GM18502 (cell line): ENCODE measurements at regions not wholly inside any gene's neighbourhood (a gene's known extent, or its start where the extent isn't known, plus 50 kb on each side); places are given as distances from the start of the nearest gene placed in this dataset.
A peak's percentile ranks its signal among the peaks of the same experiment; 100 is the strongest.

Experiments
- ATAC-seq: cut with Tn5 transposase; IDR thresholded peaks from one replicate; pipeline ENCODE4 v1.9.1; 2021; ENCODE audit warnings: mild to moderate bottlenecking; ENCODE audit not compliant: unreplicated experiment, poor library complexity

- ATAC-seq = no peak
Measured at GRCh38 chr3:72544239-72544638, 304.0 kb downstream of the SHQ1 start.

DNA sequence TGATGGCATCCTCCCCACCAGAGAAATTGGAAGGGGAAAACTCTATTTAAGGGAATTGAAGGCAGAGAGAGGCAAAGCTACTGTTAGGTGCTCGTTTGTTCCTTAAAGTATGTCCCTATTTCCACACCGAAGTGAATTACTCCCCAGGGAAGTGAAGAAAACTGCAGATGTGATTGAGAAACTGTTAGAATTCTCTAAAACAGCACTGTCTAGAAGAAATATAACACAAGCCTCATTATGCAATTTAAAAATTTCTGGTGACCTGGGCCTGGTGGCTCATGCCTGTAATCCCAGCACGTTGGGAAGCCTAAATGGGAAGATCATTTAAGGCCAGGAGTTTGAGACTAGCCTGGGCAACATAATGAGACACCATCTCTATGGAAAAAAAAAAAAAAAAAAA, 305.0 kb downstream of the SHQ1 start:
- no peak for ATAC-seq

- no peak for ATAC-seq
Measured at GRCh38 chr3:72542781-72543180, 305.5 kb downstream of the SHQ1 start.

DNA sequence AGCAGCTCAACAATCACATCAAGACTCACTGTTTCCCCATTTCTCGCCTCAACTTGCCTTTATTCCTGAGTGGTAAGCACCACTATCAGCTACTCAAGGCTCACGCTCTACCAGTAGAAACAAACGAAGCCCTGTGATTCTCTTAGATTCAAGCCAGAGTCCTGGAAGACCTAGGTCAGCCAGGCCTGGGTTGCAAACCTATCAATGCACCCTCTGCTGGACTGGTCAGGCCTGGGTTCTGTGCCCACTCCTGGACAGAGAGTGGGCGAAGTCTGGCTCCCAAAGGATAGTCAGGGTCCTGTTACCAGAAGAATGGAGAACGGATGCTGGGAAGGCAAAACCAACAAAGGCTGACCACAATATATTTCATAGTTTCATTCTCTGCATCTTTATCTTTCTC, 308.4 kb downstream of the SHQ1 start:
- ATAC-seq = no peak

DNA sequence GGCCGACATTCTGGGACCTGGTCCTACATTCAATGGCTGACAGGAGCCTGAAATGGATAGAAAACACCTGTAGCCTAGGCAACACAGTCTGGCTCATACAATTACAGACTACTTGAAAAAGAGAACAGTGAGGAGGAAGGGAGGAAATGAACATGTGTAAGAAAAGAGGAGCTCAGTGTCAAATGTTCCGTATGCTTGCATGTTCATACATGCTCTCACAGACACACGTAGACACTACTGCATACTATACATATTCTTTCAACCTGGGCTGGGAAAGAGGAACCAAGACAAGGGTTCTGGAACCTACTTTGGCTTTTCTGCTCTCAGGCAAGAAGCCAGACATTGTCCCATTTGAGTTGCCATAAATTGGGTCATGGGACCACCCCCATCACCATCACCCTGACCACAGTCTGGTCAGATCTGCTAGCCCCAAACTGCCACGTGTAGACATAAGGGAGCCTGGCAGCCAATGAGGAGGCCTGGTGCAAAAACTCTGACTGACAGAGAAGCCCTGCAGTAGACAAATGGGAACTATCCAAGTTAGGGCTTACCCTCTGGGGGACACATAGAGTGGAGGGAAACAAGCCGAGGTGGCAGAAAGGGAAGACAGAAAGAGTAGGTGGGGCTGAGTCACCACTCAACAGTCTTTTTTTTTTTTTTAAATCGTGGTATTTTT, 310.0 kb downstream of the SHQ1 start:
- peak; percentile 63 for ATAC-seq

DNA sequence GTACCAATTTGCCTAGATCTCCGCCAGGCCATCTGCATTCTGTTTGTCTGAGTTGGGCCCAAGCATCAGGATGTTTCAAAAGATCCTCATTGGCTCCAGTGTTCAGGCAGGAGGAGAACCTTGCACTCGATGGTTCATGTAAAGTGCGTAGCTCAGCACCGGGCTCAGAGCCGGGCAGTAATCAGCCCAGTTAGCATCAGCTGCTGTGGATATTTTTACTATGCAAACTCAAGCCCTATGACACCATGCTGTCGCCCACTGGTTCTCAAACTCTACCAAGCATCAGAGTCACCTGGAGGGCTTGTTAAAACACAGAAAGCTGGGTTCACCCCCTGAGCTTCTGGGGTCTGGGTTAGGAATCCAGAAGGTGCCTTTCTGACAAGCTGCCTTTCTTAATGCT, 310.8 kb downstream of the SHQ1 start:
- no peak for ATAC-seq

GRCh38 chr3:72536878-72537267, 311.4 kb downstream of the SHQ1 start:
- no peak for ATAC-seq

DNA sequence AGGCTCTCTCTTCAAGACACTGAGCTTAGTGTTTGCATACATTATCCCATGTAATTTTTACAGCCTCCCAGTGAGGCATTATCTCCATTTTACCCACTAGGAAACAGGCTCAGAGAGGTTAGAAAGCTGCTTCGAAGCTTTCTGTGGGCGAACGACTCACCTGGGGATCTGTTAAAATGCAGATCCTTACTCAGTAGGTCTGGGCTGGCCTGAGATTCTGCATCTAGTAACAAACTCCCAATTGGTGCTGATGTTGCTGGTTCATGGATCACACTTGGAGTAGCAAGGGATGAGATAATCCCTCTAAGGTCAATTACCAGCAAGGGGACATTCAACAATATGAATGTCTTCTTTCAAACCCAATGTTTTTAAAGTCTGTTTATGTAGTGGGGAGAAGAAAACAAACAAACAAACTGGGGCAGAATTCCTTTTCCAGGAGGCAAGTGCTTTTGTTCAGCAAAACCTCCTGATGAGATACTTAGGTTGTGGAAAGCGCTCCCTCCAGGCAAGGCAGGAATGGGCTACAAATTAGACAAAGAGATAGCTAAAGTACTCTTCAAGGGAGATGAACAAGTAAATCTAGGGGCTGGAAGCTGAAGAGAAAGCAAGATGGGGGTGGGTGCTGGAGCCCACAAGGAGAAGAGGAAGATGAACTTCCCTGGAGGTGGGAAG, 311.9 kb downstream of the SHQ1 start:
- ATAC-seq = no peak

DNA sequence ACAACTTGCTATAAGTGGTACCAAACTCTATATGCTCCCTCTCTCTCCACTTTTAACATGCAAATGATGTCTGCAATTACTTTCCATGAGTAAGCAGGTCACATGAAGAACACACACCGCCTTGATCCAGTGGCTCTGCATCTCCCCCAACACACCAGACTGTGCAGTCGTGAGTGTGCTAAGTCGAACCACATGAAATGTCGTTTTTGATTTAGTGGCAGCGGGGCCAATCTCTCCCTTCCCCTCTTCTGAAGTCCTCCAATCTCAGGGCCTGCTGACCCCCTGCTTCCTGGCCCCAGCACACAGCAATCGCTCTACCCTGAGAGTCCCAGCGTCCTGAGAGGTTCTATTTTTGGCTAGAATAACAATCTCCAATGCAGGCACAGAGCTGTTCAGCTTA, 312.5 kb downstream of the SHQ1 start:
- ATAC-seq = no peak

DNA sequence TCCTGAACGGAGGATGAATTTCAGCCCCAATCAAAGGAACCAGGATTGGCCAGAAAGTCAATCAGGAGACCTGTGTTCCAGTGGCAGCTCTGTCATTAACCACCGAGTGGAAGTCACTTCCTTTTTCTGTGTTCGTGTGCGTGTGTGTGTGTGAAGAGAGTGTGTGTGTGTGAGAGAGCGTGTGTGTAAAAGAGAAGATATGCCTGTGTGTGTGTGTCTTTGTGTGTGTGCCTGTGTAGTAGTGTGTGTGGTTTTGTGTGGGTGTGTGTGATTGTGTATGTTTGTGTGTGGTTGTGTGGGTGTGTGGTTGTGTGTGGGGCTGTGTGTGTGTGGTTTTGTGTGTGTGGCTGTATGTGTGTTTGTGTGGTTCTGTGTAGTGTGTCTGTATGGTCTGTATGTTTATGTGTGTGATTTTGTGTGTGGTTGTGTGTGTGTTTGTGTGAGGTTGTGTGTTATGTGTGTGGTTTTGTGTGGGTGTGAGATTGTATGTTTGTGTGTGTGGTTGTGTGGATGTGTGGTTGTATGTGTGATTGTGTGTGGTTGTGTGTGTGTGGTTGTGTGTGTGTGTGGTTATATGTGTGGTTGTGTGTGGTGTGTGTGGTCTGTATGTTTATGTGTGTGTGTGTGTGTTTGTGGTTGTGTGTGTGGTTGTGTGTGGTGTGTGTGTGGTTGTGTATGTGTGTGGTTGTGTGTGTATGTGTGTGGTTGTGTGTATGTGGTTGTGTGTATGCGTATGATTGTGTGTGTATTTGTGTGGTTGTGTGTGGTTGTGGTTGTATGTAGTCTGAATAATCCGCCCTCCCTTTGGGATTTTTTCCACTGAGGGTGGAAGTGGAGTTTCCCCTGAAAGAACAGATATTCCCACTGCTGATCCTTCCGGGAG, 314.4 kb downstream of the SHQ1 start:
- no peak for ATAC-seq

- ATAC-seq = no peak
Measured at GRCh38 chr3:72530426-72530825, 317.8 kb downstream of the SHQ1 start.

DNA sequence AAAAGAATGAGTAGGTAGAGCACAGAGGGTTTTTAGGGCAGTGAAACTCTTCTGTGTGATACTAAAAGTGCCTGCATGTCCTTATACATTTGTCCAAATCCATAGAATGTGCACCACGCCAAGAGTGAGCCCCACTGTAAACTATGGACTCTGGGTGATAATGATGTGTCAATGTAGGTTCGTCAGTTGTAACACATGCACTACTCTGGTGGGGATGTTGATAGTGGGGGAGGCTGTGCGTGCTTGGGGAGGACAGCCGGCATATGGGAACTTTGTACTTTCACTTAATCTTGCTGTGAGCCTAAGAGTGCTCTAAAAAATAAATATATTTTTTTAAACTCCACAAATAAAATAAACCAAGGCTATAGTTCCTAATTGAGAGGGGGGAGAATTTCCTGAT, 319.2 kb downstream of the SHQ1 start:
- no peak for ATAC-seq

DNA sequence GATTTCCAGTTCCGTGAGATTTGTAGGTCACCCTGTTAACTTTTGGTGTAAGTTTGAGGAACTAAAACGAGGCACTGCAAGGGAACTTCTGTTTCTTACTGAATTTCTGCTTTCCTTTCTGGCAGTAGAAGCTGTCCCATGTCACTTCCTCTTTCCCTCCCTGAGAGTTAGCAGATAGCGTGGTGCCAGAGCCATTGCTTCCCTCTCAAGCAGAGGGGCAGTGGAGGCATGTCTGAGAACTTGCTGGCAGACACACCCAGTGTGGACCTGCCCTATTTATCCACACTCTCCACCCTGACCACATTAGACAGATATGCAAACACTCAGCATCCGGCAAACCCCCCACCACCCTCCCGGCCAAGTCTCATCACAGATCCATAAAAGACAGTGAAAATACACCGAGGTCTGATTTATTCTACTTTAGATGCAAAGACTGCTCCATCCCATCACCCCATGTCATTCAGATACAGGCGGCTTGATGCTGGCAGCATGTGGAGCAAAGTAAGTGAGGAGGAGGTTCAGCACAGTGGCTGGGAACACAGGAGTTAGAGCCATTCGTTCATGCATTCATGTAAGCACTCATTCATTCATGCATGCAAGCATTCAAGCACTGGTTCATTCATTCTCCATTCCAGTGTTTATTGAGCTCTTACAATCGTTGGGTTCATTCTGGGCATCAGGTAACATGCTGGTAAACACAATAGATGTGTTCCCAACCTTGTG, 324.7 kb downstream of the SHQ1 start:
- peak; percentile 89 for ATAC-seq

DNA sequence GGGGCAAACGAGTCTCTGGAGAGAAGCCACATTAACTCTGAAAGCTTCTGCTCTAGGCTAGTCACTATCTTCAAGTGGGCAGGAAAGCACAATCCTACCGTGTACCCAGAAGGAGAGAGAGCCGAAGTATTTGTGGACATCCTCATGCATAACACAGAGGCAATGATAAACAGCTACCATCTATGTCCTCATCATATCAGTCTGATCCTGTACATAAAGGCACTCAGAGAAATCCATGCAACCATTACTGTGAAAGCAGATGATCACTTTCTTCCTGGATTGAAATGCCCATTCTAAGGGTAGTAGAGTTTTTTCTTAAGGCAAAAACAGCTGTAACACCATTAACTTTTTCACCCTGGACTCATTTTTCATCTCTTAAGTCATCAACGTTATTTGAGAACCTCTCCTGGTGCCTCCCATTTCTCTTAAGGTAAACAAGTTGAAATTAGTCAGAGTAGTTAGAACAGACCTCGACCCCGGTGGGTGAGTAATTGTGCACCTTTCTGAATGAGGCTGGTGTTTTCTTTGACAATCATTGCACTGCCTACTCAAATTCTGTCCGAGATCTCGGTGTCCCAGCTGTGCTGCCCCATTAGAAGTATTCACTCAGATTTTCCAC, 327.4 kb downstream of the SHQ1 start:
- peak; percentile 59 for ATAC-seq

DNA sequence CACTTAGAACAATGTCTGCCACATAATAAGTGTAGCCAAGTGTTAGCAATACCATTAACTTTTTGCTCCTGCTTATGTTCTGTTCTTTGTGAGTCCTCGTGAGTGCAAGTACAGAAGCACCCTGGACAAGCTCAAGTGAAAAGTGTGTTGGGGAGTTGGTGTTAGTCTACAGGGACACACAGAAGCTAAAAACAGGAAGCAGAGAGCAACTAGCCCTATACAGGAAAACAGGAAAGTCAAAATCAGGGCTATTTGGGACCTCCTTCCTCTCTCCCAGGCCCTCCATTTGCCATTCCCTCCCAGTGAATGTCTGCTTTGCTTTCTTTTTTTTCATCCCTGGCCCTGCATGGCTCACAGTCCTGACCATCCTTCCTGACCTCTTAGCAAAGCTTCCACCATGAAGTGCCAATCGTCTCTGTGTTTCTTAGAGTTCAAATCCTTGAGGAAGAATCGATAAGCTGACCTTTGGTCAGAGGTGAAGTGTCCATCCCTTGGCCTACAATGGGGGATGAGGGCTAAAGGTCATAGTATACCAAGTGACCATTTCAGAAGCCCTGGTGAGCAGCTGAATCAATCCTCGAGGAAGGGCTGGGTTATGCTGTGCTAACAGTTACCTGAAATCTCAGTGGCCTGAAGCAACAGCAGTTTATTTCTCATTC, 328.2 kb downstream of the SHQ1 start:
- no peak for ATAC-seq

DNA sequence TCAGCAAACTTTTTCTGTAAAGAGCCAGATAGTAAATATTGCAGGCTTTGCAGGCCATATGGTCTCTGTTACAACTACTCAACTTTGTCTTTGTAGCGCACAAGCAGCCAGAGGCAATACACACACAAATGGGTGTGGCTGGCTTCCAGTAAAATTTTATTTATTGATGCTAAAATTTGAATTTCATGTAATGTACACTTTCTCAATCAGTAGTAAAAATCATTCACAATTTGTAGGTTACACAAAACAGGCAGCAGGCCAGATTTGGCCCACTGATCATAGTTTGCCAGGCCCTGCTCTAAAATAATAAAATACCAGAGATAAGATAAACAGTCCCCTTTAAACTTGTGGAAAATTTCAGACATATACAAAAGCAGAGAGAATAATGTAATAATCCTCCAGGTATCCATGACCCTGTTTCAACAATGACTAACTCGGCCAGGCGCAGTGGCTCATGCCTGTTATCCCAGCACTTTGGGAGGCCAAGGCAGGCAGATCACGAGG, 330.3 kb downstream of the SHQ1 start:
- ATAC-seq = no peak

GRCh38 chr3:72517336-72517735, 330.9 kb downstream of the SHQ1 start:
- no peak for ATAC-seq

- ATAC-seq = no peak
Measured at GRCh38 chr3:72516361-72516760, 331.9 kb downstream of the SHQ1 start.

DNA sequence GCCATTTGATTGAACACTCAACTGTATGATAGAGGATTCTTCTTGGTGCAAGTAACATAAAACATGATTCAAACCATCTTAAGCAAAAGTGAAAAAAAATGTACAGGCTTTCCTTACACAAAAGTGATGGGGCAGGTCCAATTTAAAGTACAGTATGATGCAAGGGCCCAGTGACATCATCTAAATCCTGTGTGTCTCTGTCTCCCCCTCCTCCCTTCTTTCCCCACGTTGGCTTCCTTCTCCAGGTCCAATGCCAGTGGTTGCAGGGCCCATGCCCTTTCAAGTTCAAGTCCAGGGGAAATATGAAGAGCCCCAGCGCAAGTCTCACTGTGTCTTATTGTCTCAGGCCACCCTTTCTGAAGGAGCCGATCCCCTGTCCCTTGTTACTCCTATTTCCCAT, 332.3 kb downstream of the SHQ1 start:
- no peak for ATAC-seq

GRCh38 chr3:72515281-72515680, 333.0 kb downstream of the SHQ1 start:
- no peak for ATAC-seq
